GM19238 (cell line): ENCODE measurements at regions not wholly inside any gene's neighbourhood (a gene's known extent, or its start where the extent isn't known, plus 50 kb on each side); places are given as distances from the start of the nearest gene placed in this dataset.
"Not testable (repeated sequence)": the region's sequence is repeated elsewhere in the genome, so short reads cannot be mapped to it uniquely, and the experiment has no call there.

Source experiments
- DNase-seq: peaks from one replicate; pipeline ENCODE4 v3.0.0; 2011; ENCODE audit warnings: low spot score; ENCODE audit not compliant: insufficient read length

DNA sequence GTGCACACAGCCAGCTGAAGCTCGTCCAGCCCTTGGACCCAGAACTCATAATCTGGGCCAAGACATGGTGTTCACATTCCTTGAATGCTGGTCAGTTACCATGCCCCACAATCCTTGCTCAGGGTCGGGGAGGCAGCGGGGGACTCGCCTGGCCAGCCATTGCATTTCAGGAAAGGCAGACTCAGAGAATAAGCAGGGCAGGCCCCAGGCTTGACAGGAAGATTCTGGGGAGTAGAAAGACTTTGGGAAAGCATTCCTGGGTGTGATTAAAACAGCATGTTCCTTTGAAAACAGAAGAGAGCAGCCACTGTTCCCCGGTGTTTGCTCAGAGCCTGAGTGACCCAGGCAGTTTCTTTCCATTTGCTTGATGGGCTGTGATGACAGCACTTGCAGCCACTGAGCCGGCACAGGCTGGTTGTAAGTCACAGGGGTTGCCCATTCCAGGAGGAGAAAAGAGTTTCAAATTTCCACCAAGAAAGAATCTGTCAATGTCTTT is 473.7 kb downstream of the TYW1 start:
- no peak for DNase-seq

DNA sequence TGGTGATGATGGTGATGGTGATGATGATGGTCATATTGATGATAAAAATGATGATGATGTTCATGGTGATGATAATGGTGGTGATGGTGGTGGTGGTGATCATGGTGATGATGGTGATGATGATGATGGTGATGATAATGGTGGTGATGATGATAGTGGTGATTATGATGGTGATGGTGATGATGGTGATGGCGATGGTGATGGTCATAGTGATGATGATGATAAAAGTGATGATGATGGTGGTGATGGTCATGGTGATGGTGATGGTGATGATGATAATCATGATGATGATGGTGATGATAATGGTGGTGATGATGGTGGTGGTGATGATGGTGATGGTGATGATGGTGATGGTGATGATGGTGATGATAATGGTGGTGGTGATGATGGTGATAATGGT is 478.7 kb downstream of the TYW1 start:
- no peak for DNase-seq

DNA sequence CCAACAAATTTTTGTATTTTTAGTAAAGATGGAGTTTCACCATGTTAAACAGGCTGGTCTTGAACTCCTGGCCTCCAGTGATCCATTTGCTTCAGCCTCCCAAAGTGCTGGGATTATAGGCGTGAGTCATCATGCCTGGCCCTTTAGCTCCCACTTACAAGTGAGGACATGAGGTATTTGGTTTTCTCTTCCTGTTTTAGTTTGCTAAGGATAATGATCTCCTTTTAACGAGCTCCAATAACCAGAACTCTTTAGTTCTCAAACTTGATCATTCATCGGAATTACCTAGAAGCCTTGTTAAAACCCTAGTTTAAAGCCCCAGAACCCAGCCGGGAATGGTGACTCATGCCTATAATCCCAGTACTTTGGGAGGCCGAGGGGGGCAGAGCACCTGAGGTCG is 481.4 kb downstream of the TYW1 start:
- DNase-seq: no peak

DNA sequence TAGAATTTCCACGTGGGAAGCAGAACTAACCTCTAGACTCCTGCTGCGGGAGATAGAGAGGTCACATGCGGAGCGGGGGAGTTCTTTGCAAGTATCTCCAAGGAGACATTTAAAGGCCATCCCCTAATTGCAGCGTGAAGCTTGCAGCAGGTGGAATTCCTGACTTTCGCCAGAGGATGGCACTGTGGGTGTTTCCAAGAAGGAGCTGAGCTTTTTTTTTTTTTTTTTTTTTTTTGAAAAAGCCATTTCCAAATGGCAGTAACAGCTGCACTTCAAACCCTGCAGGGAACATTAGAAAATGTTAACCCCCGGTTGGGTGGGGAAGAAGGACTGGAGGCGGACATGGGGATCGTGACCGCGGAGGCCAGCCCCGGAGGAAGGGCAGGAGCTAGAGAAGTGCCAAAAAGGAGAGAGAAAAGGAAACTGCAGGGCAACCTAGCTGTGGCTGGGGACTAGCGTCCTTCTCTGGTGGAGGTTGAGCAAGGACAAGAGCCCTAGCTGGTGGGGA is 487.7 kb downstream of the TYW1 start:
- DNase-seq: peak; percentile 7

DNA sequence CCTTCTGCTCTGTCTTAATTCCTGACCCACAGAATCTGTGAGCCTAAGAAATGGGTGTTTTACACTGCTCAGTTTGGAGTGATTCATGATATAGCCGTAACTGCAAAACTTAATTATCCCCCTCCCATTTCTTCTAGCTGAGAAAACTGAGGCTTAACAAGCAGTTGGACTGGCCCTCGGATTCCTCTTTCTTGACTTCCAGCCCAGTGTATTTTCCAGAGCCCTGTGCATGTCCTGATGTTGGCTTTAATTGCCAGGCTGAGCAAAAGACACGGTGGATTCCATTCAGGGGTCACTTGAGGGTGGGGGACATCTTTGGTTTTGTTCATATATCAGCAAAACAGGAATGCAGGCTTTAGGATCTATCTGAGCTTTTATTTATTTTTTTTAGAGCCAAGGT is 489.8 kb downstream of the TYW1 start:
- DNase-seq: no peak

DNA sequence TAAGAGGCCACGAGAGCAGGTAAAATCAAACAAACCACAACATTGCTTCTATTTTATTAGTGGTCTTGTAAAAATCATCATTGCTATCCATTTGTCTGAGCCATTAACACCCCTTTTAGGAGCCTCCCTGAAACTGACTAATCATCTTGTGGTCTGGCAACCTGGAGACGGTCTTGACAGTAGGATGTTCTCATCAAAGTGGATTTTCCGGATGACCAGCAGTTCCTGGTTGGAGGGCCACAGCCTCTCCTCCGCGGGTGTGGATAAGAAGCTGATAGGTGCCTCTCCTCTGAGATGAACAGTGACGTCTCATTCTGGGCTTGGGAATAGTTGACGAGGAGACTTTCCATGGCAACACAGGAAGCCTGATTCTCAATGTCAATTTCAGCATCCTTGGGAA is 490.7 kb downstream of the TYW1 start:
- no peak for DNase-seq

DNA sequence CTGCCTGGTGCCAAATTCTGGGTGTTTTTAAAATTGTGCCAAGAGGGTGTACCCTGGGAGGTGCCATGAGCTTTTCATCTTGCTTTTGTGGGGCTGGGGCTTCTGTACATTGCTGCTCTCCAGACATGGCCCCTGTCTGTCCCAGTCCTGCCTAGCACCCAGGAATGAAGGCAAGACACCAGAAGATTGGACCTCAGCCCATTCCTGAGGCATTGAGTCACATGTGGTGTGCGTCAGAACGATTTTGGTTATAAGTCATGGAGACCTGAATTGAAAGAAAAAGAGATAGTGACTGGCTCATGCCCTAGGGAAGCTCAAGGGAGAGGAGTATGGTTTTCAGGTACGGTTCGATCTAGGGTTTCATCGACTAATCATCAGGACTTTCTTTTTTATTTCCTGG is 493.2 kb downstream of the TYW1 start:
- DNase-seq: no peak

DNA sequence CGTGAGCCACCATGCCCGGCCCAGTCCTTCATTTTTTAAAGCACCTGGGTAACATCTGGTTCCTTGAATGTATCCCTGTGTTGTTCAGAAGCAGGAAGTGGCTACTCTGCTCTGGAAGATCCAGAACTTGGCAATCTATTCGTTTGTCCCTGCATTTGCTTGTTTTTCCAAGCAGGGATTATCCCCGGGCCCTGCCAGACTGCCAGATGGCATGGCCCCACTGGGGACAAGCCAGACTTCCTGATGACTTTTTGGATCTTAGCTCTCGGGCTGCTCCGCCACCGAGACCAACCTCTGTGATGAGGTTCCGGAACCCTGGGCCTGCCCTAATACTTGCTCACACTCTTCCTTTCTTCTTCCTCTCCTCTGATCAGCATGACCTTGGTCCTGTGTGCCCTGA is 496.7 kb downstream of the TYW1 start:
- DNase-seq: no peak

DNA sequence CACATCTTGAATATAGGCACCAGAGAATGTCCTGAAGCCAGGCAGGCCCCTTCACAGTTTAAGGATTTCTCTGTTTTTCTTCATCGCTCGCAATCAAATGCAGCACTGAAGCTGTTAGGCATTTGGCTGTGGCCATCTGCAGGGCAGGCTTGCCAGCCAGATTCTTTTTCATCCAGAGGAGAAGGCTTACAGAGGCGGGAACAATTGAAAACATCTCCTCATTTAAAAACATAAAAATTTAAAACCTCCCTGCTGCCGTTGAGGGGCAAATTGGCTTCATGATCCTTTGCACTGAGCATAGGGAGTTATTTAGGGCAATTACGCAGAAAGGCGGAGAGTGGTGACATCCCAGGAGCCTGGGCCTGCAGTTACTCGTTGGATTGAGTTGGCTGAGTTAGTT is 500.0 kb downstream of the TYW1 start:
- no peak for DNase-seq

DNA sequence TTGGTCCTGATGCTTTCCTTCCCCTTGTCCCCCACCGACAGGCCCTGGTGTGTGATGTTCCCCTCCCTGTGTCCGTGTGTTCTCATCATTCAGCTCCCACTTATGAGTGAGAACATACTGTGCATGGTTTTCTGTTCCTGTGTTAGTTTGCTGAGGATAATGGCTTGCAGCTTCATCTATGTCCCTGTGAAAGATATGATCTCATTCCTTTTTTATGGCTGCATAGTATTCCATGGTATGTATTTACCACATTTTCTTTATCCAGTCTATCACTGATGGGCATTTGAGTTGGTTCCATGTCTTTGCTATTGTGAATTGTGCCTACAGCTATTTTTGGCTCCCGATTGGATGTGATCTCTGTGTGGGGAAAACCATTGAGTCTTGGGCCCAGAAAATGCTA is 501.3 kb downstream of the TYW1 start:
- not testable (repeated sequence) for DNase-seq

DNA sequence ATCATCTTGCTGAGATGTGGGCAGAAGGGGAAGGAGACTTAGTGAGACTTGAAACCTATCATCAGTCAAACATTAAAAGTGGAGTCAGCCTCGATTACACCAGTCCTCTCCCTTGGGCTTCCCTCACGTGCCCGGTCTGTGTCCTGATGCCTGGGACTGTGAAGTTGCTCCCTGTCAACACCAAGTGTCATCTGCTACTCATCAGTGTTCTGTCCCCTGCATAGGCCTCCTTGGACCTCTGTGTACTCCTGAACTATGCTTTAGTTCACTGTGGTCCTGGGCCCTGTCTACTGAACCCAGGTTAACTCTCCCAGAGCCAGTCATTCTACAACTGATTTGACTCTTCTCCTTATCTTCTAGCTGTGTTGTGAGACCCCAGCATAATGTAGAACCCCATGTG is 506.3 kb downstream of the TYW1 start:
- no peak for DNase-seq

DNA sequence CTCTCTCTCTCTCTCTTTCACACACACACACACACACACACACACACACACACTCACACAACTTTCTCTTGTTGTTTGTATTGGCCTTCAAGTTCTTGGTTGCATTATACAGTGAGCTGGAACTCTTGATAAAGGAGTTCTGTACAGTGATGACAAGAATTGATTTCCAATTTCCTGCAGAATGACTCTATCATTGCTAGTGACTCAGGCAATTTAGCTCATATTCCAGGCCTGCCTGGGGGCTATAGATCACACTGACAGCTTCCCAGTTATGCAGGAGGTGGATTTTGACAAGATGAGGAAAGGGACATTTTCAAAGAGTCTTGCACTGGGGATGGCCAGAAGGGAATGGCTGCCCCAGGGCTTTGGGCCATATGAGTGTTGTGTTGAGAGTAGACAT is 508.8 kb downstream of the TYW1 start:
- DNase-seq: no peak

DNA sequence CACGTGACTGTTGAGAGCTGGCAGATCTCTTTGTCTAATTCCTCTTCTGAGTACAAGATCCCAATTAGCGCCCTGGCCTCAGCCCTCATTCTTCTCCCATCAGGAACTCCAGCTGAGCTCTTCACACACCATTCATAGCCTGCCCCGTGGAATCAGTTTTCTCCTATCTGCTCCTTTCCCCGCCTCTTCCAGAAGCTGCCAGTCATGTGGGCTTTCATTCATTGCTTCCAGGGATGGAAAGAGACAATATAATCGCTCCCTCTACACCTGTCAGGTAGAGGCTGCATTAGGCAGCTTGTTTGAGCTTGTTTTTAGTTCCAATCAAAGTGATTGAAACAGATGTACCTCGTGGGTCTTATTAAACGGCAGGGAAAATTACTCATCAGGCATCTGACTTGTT is 515.8 kb downstream of the TYW1 start:
- DNase-seq: no peak

DNA sequence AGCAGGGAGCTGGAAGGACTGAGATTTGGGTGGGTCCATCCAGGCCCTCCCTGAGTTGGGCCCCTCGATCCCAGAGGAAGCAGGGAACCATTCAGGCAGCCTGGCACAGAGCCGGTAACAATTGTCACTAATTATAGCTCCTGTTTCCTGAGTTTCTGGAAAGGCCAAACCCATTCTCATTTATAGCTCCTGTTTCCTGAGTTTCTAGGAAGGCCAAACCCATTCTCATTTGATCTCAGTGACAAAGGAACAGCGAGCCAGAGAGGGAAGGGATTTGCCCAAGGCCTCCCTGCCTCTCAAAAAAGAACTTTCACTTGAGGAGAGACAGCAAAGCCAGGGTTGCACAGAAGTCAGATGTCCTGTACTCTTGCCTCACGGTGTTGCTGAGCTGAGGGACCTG is 521.9 kb downstream of the TYW1 start:
- DNase-seq: no peak

DNA sequence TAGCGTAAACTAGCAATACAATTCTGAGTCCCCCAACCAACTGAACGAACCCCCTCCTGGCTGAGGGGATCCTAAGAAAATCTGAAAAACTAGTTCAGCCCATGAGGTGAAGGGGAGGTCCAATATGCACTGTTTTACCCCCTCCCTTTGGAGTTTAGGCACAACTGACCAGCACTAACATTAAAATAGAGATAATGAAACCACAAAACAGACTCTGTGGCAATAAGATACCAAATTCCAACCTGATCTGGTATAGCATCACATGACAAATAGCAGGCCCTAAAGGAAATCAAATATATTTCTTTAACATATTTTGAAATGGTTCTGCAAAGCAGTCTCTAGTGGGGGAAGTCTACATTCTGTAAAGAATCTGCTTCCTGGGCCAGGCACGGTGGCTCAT is 522.5 kb downstream of the TYW1 start:
- no peak for DNase-seq

DNA sequence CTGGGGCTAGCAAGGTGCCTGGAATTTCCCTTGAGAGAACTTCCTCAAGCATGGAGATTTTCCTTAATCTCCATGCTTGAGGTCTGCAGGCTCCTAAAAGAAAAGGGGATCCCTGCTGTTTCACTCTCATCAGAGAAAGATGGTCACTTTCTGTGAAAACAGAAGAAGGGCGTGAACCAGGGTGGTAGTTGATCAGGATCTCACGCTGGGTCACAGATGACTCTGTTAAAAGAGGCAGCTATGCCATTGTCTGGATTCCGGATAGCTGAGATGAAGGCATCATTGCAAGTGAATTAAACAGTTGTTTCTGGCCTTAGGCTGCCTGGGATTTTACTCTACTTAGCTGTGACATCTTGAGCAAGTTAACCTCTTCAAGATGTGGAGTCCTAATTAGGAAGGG is 525.9 kb downstream of the TYW1 start:
- DNase-seq: no peak

DNA sequence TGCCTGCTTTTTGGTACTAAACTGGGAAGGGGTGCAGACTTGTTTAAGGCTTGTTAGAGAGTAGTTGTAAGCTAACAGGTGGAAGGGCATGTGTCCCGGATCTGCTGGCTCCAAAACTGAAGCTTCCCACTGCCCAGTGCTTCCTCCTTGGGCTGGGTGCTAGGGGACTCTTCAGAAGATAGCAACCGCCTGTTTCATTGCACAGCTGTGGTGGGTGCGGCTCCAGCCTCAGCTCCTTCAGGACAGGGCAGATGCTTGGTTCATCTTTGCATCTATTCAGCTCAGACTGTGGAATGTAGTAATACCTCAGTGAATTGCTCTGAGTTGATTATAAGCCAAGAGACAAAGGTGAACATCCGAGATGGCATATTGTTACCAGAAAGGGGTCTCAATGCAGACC is 527.1 kb downstream of the TYW1 start:
- no peak for DNase-seq

DNA sequence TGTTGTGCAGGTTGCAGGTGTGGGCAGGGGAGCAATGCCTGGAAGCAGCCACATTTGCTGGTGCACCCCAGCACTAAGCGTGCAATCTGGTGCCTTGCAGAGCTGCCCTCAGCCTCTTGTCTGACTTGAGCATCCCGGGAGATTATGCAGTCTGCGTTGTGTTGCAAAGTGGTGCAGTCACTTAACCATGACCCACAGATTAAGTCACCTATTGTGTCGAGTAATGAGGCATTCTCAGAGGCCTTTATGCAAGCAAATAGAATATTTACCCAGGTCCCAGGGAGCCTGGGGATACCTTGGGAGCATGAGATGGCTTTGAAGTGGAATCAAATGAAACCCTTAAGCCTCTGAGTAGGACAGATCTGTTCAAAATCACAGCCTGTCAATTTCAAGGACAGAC is 529.0 kb downstream of the TYW1 start:
- no peak for DNase-seq

DNA sequence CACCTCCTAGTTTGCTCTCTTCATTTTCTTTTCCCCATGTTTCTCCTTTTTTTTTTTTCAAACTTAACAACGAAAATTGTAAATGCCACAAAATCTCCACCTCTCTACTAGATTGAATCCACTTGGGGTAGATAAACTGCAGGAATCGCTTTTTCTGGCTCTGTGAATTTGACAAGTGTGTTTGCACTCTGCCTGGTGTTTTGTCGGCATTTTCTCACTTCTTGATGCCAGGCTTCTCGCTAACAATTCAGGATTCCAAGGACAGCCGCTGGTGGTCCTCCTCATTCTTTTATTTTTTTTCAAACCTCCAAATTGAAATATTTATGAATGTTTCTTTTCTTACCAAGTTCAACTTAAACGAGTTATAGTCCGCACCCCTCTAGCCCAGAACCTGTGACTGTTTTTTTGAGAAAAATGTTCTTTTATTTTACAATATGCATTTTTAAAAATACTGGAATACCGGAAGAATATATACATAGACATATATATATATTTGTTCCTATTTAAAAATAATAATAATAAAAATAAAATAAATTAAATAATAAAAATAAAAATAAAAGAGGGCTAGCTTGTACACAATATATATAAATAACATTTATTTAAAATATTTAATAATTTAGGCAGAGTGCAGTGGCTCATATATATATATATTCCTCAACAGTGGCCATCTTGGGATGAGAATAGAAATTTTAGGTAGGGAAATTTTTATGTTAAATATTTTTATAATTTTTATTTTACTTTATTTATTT is 538.8 kb downstream of the TYW1 start:
- DNase-seq: no peak

DNA sequence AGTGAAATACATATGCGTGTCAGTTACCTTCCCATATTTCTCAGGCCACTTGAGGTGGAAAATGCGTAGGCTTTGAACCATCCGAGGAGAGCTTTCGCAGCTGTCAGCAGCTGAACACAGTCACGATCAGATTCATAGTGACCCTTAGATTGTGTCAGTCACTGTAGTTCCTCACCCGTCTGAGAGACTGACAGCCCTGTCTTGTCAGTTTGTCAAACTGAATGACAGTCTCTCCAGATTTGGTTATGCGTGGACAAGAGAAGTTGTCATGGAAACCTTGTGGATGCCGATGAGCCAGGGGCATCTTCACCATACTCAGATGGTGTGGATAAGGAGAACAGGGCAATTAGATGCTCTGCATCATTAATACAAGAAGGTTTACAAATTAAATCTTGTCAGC is 546.3 kb downstream of the TYW1 start:
- DNase-seq: no peak

DNA sequence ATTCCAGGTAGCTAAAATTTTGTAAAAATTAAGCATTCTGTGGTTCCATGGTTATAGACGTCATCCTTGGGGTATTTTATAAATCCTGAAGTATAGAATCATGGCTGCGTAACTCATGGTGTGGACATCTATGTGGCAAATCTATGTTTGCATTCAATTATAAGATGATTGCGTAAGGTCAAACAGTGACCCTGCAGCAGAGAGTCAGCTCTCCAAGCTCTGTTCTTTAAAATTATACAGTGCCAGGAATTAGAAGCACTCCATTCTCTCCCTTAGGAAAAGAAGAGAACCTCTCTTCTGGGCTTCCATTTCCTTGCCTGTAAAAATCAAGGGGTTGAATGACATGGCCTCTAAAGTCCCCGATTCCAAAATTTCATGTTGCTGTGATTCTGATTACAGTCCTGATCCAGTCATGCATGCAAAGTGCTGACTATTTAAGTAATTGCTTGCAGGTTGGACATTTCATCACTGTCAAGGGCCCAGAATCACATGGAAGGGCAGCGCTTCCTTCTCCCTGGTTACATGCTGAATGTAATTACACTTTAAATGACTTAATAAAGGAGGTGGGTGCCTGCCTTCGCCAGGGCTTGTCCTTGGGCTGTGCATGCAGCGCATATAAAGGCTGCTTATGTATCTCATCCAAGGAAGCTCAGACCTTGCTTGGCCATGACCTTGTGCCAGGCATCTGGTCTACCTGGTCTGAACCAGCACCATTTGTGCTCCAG is 550.7 kb downstream of the TYW1 start:
- DNase-seq: no peak

DNA sequence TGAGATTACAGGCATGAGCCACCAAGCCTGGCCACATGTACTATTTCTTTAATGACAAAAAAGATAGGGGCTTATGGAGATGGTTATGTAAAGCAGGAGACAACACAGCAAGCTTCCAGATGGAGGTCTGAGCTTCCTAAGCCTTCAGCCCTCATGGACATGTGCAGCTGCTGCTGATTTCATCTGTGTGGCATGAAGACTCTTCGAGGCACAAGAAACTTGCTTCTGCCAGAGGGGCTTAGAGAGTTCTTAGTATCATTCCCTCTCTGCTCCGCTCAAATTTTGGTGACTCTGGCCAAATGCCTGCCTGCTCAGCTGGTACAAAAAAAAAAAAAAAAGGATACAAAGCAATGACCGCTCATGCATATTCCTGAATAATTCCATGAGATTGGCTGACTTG is 552.5 kb downstream of the TYW1 start:
- no peak for DNase-seq
